Skin of body (tissue), 1 donor: ENCODE measurements at regions not wholly inside any gene's neighbourhood (a gene's known extent, or its start where the extent isn't known, plus 50 kb on each side); places are given as distances from the start of the nearest gene placed in this dataset.
"Not testable (repeated sequence)": the region's sequence is repeated elsewhere in the genome, so short reads cannot be mapped to it uniquely, and the experiment has no call there.

Experiments
- DNase-seq: peaks from one replicate; lab custom pipeline; 2025; lab: John Stamatoyannopoulos, UW

DNA sequence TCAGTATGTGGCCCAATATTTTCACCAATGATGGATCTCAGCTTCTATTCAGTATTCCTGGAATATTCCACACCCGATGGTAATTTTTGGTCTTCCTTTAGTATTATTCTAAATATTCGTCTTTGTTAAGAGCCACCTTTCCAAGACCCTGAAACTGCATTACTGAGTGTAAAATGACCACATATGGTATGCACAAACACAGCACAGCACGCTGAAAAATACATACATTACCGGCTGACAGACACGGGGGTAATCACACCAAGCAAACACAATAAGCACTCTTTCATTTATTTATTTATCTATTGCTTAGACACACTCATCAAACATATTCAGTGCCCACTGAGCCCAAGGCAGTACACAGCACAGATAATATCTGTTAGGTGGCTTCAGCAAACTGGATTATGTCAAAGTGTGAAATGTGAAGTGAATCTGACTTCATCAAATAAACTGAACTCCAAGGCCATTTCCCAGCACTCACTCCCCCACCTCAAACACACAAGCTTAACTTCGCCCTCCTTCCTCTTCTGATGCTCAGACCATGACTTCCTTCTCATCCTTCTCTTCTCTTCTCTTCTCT is 1637.8 kb upstream of the C9orf72 start:
- no peak for DNase-seq

DNA sequence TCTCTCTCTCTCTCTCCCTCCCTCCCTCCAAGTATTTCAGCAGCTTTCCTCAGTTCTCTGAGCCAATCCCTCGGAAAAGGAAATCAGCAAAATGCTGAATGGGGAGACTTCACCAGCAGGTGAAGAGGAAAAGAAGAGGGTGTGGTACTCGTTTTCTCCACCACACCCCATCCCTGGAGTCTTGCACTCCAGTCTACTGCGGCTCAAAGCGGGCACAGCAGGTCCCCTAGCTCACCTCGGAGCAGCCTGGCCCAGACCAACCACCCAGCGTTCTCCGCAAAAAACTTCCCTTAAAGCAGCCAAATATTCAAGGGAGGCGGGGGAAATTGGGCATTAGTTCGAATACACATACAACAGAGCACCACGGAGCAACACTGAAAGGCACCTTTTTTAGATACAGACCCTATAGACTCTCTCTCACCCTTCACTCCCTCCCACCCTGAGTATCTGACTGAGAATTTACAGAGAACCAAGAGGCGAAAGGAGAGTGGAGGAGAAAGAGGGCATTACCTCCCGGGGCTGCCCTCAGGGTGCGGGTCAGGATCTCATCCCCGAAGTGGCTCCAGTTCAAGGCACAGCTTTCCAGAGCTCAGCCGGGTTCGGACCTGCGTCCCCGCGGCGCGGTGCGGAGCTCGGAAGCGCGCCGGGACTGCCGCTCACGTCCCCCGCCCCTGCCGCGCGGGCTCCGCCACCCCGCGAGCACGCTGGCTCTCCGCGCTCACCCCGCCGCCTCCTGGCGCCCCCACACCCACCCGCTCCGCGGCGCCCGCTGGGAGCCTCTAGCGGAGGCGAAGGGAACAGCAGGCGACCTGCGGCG is 1638.5 kb upstream of the C9orf72 start:
- DNase-seq = no peak

DNA sequence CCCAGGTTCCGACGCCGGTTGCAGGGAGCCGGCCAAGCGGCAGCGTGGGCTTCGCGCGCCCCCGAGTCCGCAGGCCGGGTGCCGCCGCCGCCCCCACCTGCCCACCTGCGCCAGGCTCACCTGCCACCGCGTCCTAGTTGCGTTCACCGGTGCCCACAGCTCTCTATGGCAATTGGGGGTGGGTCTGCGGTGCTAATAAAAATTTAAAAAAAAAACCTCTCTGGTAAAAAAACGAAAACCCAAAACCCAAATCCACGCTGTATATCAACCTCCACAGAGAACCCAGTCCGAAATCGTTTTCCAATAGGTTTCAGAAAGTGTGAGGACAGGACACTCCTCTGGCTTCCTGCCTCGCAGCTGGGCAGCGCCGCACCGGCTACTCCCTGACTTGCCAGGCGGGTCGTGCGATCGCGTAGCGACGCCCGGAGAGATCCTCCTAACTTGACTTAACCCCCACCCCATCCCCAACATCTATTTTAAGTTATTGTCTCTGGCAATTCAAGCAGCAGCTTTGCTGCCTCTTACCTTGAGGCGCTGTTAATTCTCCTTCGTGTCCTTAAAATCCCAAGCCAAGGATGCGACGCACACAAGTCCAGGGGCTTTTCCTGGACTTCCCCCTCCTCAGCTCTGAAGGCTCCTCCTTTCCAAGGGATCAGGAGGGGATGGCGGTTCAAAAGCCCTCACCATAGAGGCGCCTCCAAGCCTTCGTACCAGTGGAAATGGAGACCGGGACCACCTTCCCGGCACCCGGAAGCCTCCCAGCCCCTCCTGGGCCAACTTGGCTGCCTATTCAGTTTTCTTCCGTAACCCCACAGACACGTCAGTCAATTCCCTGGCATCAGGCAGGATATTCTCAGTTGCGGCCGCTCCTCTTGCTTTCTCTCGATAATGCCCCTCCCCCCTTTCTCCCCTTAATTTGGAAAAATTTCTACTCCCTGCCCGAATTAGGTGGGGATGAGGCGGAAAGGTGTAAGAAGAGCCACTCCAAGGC is 1639.4 kb upstream of the C9orf72 start:
- DNase-seq = no peak

DNA sequence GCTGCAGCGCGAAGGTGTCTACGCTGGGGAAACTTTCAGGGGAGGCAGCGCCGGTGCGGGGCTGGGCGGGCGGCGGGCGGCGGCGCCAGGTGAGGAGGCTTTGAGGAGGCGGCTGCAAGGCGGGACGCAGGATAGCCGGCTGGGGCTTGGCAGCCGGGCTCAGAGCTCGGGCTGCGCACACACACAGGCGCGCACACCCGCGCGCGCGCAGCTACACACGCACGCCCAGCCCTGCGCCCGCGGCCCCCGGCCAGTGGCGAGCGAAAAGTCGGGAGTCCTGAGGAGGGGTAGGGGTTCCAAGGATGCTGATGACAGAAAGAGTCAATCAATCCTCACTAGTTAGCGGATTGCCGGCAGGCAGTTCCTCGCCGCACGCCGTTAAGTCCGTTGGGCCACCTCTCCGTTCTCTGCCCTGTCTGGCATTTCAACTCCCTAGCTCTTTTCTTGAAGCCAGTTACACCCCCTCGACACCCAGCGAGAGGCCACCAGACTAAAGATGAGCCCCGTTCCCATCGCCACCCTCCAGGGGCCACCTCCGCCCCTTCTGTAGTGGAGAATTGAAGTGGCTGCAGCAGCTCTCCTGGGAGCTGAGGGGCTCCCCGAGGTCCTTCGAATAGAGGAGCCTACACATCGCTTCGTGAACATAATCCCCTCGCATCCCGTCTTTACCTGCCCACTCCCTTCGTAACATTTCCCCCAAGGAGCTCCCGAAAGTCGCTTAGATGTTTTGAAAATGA is 1640.3 kb upstream of the C9orf72 start, which contains the start of gene LINGO2:
Gene LINGO2 (minus strand): TSS at position 185 of the 737 bp plus-strand sequence.
- DNase-seq = no peak

DNA sequence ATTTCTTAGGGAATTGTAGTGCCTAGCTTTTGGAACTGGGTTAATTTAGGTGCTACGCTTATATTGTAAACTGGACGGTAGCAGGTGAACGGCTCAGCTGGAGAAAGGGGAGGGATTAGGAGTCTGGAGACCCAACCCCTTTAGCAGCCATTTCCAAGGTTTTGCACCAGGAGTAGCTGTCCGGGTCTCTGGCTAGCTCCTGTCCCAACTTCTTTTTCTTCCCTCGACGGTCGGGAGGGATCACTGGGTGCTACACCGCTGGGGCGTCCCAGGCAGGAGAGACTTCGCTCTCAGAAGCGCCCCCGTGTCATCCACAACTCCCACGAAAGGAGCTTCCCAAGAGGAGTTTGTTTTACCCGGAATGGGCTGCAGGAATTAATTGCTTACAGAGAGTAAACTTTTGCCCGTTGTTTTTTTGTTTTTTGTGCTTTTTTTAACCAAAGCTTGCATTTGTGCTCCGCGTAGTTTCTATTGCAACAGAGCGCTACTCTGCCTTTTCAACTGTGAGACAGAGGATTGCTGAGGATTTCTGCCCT is 1640.9 kb upstream of the C9orf72 start:
- no peak for DNase-seq

DNA sequence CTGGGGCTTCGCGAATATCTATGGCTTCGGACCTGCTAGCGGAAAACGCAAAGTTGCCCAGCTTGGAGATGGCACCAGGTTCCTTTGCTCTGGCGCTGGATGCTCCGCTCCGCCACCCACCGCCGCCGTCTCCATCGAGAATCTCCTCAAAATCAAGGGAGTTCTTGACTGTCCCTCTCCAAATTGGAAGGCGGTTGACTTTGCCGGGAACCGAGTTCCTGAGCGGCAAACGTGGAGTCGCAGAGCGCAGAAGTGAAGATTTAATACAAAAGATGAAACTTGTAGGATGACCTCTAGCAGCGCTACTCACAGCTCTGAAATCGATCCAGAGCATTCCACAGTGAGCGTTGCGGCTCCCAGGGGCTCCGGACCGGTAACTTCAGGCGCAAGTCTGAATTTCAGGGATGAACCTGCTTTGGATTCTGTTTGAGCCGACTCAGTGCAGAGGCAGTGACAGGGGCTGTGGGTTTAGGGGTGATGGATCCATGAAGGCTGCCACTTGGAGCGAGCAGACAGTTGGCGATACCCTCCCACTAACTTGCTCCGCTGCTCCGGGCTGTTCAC is 1641.5 kb upstream of the C9orf72 start:
- DNase-seq = no peak

DNA sequence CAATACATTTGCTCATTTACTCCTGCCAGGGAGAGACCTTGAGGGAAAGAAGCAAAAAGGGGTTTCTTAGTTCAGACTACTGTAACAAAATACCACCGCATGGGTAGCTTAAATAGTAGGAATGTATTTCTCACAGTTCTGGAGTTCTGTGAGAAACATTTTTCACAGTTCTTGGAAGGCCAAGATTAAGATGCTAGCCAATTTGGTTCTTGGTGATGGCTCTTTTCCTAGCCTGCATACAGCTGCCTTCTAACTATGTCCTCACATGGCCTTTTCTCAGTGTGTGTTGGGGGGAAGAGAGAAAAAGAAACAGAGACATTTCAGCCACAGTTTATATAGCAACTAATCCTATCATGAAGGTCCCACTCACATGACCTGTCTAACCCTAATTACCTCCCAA is 1644.7 kb upstream of the C9orf72 start:
- no peak for DNase-seq

DNA sequence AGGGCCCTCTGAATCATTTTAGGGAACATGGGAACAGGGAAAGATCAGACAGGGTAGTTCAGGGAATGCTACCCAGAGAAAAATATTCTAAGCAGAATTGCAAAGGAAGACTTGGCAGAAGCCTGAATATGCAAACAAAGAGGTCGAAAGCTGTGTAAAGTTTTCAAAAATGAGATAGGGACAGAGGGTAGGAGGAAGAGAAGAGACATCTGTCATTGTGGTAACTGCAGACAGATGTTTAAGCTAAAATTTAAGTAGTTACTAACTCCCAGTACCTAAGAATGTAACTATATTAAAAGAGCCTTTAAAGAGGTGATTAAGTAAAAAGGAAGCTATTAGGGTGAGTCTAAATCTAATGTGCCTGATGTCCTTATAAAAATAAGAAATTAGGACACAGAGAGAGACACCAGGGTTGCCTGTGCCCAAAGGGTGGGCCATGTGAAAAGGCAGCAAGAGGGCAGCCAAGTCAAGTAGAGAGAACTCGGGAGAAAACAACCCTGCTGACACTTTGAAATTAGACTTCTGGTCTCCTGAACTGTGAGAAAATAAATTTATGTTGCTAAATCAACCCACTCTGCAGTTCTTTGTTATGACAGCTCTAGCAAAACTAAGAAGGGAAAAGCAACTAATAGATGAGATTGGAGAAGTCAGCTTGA is 1647.4 kb upstream of the C9orf72 start:
- no peak for DNase-seq

DNA sequence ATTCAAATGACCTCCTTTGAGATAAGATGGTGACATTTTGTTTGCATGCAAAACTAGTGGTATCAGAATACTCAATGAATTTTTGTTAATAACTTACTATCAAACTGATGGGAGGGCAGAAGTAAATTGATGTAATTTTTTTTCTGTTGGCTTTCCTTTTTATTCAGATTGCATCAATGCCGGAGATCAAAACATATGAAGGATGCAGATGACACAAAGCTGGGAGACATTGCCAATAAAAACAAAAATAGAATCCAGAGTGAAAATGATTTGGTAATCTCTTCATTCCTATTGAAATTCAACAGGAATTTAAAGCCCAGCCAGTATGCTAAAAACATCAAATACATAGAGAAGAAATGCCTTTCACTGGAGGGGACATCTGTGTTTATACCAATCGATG is 1655.3 kb upstream of the C9orf72 start:
- no peak for DNase-seq

DNA sequence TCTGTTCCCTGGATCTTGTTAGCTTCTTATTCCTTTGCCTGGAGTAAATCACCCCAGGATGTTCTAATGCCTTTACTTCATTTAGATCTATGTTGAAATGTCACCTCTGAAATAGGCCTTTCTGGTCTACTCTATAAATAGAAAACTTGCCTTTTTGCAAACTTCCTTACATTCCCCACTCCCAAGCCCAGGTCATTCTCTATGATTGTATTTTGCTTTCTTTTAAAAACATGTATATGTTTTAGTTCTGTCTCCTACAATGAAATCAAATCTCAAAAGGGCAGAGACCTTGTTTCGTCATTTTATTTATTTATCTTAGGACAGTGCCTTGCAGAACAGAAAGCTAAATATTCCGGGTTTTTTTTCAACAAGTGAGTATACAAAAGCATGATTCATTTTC is 1657.7 kb upstream of the C9orf72 start:
- DNase-seq = no peak

DNA sequence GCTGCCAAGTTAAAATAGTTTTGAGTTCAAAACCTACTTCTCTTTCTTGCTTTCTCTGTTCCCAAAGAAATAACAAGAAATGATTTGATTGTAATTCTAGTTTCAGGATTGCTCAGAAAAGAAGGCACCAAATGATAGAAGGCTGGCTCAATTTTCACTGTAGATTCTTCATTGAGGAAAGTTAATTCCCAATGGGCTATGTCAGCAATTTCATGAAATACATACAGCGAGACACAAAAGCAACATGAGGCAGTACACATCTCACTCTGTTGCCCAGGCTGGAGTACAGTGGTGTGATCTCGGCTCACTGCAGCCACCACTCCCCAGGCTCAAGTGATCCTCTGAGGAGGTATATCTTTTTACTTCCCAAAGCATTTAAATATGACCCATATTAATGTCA is 1659.9 kb upstream of the C9orf72 start:
- no peak for DNase-seq

DNA sequence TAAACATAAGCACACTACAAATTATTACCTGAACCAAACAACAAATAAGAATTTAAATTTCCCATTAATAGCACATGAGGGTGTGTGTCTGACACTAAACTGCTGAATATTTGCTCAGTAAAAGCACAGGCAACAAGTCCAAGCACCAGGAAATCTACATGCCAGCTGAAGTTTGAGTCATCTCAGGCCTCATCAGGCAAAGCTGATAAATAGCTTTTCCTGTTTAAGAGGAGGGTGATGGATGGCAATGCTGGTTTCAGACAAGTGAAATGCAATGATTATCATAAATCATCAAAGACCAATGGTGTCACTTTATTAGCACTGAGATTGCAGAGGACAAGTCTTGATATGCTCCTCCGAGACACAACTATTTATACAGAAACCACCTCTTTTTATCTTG is 1668.0 kb upstream of the C9orf72 start:
- no peak for DNase-seq

DNA sequence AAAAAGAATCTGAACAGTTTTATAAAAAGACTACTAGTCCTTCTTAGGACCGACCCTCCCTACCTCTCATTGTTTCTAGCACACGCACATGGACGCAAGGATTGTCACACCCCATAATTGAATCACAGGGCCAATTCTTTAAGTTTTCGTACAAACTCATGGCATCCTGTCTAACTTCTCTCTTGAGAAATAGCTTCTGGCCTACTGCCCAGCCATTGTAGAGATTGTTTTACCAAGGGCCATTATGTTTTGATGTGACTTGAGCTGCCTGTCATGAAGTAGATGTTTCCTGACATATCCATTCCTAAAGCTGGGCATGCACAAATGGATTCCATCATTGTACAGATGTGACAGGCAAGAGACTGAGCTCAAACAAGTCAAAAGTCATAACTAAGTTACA is 1672.1 kb upstream of the C9orf72 start:
- DNase-seq = peak; percentile 3

DNA sequence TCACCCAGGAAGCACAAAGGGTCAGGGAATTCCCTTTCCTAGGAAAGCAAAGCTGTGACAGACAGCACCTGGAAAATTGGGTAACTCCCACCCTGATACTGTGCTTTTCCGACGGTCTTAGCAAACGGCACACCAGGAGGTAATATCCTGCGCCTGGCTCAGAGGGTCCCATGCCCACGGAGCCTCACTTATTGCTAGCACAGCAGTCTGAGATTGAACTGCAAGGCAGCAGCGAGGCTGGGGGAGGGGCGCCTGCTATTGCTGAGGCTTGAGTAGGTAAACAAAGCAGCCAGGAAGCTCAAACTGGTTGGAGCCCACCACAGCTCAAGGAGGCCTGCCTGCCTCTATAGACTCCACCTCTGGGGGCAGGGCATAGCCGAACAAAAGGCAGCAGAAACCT is 1697.1 kb upstream of the C9orf72 start:
- not testable (repeated sequence) for DNase-seq

DNA sequence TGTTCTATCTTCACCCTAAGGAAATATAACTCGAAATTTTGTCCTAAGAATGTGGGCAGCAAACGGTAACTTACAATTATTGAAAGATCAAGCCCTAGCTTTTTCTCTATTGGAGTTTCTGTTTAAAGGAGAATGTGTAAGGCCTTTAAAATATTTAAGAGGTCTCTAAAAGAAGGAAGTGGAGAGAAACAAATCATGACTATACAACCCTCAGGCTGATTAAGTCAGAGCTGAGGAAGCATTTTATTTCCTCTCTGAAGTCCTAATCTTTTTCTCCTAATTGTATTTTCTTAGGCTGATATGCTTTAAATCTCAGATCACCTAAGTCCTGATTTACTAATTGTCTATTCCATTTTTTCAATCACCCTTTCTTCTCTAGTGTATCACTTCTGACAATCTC is 1708.8 kb upstream of the C9orf72 start:
- no peak for DNase-seq

DNA sequence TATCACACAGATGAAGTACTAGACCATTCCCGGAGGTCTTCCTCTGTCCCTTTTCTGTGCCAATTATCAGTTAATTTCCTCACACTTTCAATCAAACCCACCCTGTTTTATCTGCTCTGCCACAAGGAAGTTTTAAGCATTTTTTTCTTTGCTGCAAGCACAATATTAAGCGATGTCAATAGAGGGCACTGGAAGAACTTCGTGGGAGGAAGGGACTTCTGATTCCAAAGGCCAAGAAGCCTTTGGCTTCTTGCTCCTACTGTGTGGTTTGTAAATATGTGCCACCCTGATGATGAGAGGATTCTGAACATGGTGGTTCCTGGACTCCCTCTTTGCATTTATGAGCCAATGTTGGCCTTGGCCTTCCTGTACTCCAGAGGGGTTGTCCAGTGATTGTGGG is 1712.5 kb upstream of the C9orf72 start:
- DNase-seq = no peak

DNA sequence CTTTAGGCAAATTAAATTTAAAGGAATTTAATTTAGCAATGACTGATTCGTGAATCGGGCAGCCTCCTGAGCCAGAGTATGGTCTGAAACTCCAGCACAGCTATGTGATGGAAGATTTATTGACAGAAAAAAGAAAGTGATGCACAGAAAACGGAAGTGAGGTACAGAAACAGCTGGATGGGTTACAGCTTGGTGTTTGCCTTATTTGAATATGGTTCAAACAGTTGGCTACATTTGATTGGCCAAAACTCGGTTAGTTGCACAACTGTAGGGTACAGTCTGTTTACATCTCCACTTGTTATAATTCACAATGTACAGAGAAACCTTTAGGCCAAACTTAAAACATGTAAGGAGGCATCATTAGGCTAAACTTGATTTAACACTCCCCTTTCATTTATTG is 1716.1 kb upstream of the C9orf72 start:
- DNase-seq = no peak

DNA sequence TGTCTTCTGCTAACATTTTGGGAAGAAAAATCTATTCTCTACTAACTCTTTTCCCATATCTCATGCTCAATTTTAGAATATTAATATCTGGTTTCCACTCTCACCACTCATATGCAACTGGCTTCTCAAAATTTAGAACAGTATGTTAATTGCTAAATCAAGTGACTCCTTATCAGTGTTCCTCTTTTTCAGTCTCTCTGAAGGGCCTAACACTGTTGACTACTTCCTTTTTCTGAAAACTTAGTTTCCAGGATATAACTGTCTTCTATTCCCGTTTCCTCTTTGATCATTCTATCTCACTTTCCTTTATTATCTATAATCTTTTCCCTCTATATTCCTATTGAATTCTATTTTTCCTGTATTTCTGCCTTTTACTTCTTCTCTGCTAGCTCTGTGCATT is 1717.2 kb upstream of the C9orf72 start:
- DNase-seq = no peak

DNA sequence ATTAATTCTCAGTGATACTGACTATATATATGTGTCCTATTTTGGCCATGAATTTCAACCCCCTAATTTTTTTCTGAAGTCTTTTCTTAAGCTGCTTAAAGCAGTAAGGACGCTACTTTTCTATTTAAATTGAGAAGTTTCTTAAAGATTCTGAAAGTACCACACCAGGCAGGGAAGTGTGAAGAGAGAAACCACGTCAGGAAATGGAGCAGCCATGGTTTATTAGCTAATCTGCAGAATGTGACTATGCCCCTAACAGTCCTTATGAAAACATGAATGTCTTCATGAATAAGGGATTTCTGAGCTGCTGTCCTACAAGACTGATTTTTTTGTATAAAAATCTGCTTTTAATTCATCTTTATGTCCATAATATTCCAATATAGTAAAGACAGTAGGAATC is 1724.3 kb upstream of the C9orf72 start:
- DNase-seq = no peak

DNA sequence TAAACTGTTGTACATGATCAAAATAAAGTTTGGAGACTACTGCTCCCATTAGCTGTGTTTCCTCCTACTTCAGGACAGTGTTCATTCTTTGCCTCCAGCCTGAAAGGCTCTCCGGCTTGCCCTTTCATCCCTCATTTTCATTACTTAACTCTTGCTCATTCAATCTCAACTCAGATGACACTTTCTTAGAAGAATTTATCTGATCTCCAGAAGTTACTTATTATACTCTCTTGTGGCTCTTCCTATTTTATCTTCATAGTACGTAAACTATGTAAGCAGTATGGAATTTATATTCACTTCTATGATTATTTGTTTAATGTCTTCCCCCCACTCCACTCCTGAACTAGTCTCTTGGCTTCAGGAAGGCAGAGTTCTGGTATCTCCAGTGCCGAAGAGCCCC is 1737.9 kb upstream of the C9orf72 start:
- DNase-seq = no peak
